ENCODE measurements at regions not wholly inside any gene's neighbourhood (a gene's known extent, or its start where the extent isn't known, plus 50 kb on each side); places are given as distances from the start of the nearest gene placed in this dataset.
"Not testable (repeated sequence)": the region's sequence is repeated elsewhere in the genome, so short reads cannot be mapped to it uniquely, and the experiment has no call there.

DNA sequence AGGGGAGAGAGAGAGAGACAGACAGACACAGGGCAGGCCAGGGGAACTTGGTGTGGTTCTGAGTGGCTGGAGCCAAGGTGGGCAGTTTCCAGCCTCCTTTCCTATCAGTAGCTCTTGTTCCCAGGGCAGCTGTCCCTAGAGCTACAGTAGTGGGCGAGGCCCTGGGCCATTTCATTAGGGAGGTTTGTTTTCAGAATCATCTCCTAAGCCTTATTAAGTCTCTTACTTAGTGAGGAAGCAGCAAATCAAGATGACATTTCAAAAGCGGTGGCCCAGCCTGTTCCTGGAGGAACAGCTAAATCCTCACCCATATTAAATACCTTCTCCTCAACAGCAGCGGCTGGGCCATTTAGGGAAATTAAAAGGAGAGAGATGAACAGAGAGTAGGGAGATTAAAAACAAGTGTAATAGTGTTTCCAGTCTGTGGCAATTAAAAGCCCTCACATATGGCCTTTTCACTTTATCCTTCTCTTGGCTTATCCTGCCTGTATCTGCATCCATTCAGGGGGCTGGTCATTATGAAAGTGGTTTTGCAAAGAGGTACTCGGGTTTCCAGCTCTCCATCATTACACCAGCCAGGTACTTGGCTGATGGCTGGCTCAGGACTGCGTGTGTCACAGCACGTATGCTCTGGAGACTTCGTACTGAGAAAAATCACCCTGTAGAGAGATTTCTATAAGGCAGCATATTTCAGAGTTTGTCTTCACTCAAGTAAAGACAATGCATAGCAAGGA, 91.9 kb upstream of the PRR23C start:
- DNase-seq = no peak

DNA sequence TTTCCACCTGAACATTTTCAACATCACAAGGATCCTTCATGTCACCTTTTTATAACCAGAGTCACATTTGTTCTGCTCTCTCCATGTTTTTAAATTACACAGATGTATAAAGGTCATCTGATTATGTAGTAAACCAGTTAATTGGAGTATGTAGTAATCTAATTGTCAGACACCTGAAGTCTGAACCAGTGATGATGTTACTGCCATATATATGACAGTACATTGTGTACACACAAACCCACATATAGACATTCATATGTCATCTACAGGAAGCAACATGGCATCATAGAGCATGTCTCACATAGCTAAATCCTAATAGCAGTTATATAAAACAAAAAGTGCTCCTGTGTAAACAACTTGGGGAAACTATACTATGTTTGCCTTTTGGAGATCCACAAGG, 95.9 kb upstream of the PRR23C start:
- DNase-seq = no peak

DNA sequence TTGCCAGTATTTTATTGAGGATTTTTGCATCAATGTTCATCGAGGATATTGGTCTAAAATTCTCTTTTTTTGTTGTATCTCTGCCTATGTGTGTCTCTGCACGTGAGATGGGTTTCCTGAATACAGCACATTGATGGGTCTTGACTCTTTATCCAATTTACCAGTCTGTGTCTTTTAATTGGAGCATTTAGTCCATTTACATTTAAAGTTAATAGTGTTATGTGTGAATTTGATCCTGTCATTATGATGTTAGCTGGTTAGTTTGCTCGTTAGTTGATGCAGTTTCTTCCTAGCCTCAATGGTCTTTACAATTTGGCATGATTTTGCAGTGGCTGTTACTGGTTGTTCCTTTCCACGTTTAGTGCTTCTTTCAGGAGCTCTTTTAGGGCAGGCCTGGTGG, 101.3 kb upstream of the PRR23C start:
- DNase-seq = not testable (repeated sequence)

DNA sequence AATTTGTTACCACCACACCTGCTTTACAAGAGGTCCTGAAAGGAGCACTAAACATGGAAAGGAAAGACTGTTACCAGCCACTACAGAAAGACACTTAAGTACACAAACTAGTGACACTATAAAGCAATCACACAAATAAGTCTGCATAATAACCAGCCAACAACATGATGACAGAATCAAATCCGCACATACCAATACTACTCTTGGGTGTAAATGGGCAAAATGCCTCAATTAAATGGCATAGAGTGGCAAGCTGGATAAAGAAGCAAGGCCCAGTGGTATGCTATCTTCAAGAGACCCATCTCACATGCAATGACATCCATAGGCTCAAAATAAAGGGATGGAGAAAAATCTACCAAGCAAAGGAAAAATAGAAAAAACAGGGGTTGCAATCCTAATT, 106.8 kb upstream of the PRR23C start:
- no peak for DNase-seq

DNA sequence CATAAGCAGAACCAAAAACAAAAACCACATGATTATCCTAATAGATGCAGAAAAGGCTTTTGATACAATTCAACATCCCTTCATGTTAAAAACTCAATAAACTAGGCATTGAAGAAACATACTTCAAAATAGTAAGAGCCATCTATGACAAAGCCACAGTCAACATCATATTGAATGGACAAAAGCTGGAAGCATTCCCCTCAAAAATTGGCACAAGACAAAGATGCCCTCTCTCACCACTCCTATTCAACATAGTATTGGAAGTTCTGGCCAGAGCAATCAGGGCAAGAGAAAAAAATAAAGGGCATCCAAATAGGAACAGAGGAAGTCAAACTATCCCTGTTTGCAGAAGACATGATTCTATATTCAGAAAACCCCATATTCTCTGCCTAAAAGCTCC, 108.7 kb upstream of the PRR23C start:
- DNase-seq = not testable (repeated sequence)

DNA sequence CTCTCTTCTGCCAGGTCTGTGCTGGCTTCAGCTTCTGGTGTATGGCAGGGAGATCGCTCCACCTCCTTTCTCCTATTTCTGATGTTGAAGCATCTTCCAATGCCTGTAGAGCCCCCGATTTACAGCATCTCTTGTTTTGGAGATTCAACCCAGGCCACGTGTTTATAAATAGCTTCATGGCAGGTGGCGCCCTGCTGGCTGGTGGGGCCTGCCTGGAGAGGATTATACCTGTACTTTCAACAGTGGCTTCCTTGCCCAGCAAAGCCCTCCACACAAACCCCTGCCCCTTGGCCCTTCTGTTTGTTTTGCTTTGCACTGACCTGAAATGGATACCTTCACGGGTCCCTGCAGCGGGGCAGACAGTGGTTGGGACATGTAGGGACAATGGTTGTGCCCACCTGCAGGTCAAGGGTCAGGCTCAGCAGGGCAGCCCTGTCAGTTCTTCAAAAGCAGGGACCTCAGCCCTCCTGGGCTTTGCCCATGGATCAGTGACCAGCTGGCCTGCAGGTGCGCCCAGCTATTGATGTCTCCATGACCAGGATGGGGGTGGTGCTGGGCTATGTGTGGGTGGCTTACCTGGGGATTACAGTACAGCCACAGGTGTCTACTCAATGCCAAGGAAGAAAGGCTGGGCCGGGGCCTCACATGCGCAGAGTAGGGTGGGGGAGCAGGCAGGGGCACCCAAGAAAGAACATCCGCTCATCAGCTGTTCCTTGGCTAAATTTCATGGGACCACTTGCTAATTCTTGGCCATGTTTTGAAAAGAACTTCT, 112.7 kb upstream of the PRR23C start:
- no peak for DNase-seq

DNA sequence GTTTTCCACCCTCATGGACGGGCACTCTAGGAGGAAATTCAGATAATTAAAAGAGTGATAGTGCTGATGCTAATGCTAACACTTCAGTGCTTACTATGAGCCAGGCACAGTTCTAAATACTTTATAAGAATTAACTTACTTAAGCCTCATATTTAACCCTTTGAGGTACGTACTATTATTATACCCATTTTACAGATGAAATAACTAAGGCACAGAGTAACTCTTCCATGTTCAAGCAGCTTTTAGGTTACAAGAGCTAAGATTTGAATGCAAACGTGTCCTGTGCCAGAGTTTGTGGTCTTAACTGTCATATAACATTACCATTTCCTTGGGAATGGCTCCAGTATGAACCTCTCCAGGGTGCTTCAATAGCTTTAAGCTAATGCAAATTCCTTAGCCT, 114.7 kb upstream of the PRR23C start:
- DNase-seq = no peak

DNA sequence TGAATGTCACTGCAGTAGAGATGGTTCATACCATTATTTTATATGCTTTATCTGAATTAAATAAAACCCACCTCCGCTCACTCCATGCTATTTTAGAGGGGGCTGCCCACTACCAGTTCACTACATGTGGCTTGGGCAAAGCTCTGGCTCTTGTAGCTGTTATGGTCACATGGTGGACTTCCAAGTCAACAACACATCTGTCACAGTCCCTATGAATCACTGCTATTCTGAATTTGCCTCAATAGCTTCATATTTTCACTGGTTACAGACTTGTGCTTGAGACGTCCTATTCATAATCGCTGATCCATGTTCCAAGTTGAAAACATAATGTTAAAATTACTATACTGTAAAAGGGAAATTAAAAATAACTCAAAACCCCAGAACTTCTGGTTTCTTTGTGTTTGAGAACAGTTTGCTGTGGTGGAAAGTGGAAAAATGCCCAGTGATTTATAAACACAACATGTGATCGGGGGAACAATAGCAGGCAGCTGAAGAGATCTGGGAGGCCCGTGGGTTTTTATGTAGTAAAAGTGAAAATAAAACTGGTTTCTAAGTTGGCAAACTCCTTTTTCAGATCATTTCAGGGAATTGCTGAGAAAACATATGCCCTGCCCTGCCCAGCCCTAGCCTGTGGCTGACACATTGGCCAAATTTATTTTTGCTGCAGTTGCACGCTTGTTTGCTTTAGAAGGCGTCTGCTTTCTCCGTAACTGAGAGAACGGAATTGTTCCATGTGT, 128.8 kb upstream of the PRR23C start:
- DNase-seq = no peak

DNA sequence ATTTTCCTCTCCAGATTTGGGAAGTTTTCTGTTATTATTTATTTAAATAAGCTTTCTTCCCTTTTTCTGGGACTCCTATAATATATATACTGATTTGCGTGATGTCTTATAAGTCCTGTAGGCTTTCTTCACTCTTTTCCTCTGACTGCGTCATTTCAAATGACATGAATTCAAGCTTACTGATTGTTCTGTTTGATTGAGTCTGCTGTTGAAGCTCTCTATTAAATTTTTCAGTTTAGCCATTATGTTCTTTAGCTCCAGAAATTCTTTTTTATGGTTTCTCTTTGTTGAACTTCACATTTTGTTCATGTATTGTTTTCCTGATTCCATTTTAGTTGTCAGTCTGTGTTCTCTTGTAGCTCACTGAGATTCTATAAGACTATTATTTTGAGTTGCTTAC, 135.8 kb upstream of the PRR23C start:
- no peak for DNase-seq

DNA sequence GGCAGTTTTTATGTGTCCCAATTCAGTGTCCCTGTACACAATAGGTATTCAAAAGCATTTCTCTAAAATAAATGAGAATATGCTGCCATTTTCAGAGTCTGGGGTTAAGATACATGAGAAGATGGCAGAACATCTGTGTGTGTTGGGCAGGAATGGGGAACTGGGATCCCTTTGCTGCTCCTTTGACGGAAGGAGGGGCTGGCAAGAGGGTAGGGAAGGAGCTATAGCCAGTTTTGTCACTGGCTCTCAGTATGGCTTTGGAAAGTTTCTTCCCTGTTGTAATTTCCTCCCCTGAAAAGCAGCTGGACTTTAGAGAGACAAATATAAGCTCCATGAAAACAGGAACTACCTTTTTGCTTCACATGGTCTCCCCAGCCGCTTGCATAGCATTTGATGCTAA, 137.5 kb upstream of the PRR23C start:
- DNase-seq = no peak

DNA sequence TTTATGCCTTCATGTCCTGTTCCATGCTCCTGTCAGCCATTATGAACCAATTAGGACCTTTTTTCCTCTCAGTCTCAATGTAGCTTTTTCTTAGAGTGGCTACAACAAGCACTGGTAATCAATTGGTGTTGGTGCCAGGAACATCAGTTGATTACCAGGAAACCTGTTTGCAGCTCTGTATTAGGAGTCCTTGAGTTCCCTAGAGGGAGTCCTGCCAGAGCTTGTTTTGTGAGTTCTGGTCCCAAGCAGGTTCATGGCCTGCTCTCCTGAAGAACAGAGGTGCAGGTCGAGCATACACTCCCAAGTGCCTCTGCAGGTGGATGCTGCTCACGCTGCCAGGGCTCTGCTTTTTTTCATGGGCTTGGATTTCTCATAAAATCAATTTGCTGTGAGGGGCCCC, 137.9 kb upstream of the PRR23C start:
- no peak for DNase-seq

DNA sequence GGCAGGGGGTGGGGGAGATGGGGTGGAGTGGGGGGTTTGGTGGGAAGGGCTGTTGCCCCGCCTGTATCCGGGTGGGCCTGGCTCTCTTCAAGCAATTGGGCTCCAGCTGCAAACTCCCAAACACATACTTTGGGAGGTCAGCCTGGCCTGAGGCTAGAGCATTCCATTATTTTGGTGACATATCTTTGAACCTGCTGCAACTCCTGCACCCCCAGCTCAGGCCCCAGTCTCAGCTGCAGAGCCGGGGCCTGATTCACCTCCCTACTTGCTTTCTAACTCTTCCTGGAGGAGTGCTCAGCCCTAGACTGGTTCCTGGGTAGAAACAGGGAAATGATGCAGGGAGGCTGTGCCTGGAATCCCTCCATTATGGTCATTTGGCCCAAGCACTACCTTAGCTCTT, 140.8 kb upstream of the PRR23C start:
- no peak for DNase-seq

DNA sequence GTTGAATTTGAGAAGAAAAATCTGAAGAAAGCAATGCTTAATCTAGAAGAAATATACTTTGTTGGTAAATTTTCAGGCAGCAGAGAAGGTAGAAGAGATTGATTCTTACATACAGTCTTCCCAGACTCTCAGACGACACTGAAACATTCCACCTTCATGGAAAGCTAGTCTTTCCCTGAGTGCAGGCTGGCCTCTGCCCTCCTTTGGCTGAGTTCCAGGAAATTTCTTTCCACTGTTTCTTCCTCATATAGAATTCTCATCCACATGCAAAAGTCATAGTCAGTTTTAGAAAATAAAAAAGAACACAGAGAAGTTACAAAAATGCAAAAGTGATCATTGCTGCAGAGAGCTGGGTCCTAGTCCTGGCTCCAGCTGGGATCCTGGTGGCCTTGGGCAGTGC, 142.5 kb upstream of the PRR23C start:
- DNase-seq = no peak

DNA sequence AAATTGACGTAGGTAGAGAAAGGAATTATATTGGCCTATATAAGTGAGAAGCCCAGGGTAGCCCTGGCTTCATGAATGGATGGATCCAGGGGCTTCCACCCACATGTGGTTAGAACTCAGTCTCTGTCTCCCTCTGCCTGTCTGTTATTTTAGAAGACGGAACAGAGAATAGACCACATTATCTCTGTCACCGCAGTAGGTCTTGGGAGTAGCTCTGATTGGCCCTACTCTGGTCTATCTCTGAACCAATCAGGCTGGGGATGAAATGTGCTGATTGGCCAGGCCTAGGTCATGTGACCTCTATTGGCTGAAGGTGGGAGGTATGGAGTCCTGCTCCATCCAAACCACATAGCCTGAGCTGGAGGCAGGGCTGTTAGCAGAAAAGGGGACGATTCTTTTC, 143.0 kb upstream of the PRR23C start:
- no peak for DNase-seq

DNA sequence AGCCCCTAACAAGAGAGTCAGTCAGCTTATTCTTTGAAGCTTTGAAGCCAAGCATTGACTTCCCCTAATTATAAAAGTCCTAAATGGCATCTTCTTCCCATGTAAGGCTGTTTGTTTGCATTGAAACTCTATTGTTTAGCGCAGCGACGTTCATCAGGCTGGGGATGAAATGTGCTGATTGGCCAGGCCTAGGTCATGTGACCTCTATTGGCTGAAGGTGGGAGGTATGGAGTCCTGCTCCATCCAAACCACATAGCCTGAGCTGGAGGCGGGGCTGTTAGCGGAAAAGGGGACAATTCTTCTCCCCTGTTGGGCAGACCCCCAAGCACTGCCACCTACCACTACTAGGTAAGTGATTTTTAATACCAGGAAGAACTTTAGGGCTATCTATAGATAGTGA, 145.3 kb upstream of the PRR23C start:
- DNase-seq = no peak

DNA sequence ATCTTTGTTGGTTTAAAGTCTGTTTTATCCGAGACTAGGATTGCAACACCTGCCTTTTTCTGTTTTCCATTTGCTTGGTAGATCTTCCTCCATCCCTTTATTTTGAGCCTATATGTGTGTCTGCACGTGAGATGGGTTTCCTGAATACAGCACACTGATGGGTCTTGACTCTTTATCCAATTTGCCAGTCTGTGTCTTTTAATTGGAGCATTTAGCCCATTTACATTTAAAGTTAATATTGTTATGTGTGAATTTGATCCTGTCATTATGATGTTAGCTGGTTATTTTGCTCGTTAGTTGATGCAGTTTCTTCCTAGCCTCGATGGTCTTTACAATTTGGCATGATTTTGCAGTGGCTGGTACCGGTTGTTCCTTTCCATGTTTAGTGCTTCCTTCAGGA, 149.4 kb upstream of the MRPS22 start:
- DNase-seq = not testable (repeated sequence)

DNA sequence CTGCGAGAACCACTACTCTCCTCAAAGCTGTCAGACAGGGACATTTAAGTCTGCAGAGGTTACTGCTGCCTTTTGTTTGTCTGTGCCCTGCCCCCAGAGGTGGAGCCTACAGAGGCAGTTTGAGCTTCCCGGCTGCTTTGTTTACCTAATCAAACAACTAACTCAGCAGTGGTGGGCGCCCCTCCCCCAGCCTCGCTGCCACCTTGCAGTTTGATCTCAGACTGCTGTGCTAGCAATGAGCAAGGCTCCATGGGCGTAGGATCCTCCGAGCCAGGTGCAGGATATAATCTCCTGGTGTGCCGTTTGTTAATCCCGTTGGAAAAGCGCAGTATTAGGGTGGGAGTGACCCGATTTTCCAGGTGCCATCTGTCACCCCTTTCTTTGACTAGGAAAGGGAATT, 147.7 kb upstream of the MRPS22 start:
- not testable (repeated sequence) for DNase-seq

DNA sequence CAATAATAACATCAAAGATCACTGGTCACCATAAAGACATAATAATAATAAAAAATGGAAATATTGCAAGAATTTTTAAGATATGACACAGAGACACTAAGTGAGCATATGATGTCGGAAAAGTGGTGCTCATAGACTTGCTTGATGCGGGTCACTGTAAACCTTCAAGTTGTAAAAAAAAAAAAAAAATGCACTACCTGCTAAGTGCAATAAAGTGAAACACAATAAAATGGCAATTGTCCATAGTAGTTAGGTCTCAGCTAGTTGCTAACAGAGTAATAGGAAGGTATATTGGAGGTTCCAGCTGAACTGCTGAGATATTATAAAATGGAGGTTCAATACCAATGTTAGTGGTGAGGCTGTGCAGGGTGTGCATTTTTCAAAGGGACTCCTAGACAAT, 146.6 kb upstream of the MRPS22 start:
- no peak for DNase-seq

DNA sequence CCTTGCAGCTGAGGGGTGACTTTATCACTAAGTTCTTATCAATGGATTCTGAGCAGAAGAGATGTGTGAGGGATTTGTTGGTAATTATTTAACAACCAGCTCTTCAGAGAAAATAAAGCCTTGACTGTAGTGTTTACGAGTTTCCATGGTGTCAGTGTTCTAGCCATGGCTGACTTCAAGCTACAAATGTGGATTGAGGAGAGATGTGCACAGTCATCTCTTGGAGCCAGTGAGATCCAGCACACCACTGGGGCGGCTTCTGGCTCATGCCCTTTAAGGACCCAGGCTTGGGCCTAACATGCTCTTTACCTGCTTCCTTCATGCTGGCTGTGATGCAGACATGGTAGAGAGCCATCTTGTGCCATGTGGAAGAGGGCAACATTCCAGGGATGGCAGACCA, 145.6 kb upstream of the MRPS22 start:
- no peak for DNase-seq

DNA sequence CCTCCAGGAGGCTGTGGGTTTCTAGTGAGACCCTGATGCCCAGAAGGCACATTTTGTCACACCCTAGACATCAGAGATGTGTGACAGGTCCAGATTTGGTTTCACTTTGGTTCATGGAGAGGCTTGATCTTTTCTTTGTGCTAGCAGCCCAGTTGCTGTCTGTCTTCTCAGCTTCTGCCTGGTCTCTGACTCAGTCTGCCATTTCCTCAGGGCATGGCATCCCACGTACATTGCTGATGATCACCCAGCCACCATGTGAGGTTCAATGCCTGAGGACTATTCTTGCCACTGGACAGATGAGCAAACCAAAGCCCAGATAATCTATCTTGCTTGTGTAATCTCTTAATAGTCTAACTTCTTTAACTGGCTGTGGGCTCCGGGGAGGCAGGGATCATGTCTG, 144.9 kb upstream of the MRPS22 start:
- DNase-seq = no peak

DNA sequence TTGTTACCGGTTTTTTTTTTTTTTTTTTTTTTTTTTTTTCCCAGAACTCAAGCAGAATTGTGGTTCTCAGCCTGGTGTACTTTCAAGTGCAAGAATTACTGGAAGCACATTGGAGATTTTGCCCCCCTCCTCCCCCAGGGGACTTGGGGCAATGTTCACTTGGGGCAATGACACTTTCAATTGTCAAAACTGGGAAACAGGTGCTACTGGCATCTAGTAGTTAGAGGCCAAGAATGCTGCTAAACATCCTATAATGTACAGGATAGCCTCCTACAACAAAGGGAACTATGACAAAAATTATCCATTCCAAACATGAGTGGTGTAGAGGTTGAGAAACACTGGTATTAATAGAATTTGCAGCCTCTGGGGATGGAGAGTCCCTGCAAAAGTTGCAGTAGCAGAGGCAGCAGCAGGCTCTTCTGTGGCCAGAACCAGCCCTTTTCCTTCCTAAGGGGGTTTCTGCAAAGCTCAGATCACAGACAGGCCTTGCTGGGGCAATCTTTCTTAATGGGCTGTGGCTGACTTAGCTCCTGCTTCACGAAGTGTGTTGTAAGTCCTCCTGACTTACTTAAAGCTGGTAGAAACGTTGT, 144.3 kb upstream of the MRPS22 start:
- no peak for DNase-seq

DNA sequence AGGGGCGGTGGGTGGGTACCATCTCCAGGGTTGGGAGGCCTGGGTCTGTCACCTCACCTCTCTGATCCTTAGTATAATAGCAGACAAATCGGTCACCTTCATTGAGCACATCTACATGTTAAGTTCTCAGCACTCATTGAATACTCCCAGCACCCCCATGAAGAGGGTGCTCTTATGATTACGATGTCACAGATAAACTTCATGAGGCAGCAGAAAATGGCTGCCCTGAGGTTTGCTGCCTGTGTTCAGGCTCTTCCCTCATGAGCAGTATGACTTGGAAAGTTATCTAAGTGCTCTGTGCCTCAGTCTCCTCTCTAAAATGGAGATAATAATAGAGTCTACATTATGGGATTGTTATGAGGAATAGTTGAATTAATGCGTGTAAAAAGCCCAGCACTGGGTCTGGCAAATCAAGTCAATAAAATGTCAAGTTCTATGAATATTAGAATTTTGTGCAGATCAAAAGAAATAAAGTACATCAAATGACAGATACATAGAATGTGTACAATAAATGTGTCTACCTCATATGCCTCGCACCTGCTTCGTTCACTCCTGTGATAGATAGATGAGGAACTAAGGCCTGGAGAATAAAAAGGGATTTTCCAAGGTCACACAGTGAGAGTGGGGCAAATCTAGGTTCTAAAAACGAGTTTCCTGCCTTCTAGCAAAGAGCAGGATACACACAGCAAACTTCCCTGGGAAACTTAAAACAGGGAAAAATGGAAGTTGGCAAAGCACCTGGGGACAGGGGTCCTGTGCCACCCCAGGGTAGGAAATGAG, 142.2 kb upstream of the MRPS22 start:
- DNase-seq = no peak
